HG03558 (cell line): ENCODE measurements at regions not wholly inside any gene's neighbourhood (a gene's known extent, or its start where the extent isn't known, plus 50 kb on each side); places are given as distances from the start of the nearest gene placed in this dataset.

Source experiments
- ATAC-seq: cut with Tn5 transposase; IDR thresholded peaks from one replicate; pipeline ENCODE4 v1.9.1; 2021; ENCODE audit warnings: moderate number of reproducible peaks; ENCODE audit not compliant: unreplicated experiment; ENCODE audit errors: extremely low read depth

GRCh38 chr22:48441553-48441850, 1386.2 kb downstream of the BRD1 start:
- ATAC-seq = no peak

- ATAC-seq = no peak
These were observed 1386.8 kb downstream of the BRD1 start for GRCh38 chr22:48440673-48441552.

- no peak for ATAC-seq
These were observed 1387.5 kb downstream of the BRD1 start for GRCh38 chr22:48440176-48440575.

- no peak for ATAC-seq
These were observed 1388.0 kb downstream of the BRD1 start for GRCh38 chr22:48439560-48440135.

GRCh38 chr22:48438800-48439559, 1388.7 kb downstream of the BRD1 start:
- no peak for ATAC-seq

- no peak for ATAC-seq
These were observed 1389.6 kb downstream of the BRD1 start for GRCh38 chr22:48438096-48438495.

GRCh38 chr22:48436201-48436931, 1391.3 kb downstream of the BRD1 start:
- no peak for ATAC-seq

- ATAC-seq = no peak
These were observed 1392.8 kb downstream of the BRD1 start for GRCh38 chr22:48434868-48435250.

GRCh38 chr22:48434156-48434867, 1393.4 kb downstream of the BRD1 start:
- ATAC-seq = no peak

- ATAC-seq = no peak
These were observed 1394.0 kb downstream of the BRD1 start for GRCh38 chr22:48433647-48434046.

GRCh38 chr22:48432781-48433518, 1394.7 kb downstream of the BRD1 start:
- no peak for ATAC-seq

GRCh38 chr22:48431536-48432315, 1395.9 kb downstream of the BRD1 start:
- ATAC-seq = no peak

GRCh38 chr22:48431014-48431413, 1396.7 kb downstream of the BRD1 start:
- ATAC-seq = no peak

GRCh38 chr22:48429446-48430020, 1398.1 kb downstream of the BRD1 start:
- ATAC-seq = no peak

GRCh38 chr22:48428631-48429371, 1398.9 kb downstream of the BRD1 start:
- ATAC-seq = no peak

GRCh38 chr22:48427731-48428211, 1399.9 kb downstream of the BRD1 start:
- no peak for ATAC-seq
